GM12873 (cell line): ENCODE measurements at regions not wholly inside any gene's neighbourhood (a gene's known extent, or its start where the extent isn't known, plus 50 kb on each side); places are given as distances from the start of the nearest gene placed in this dataset.

ENCODE experiments used
- TF ChIP-seq, protein P1 (sequence below): IDR thresholded peaks from 2 replicates; pipeline ENCODE4 v1.5.1; 2012; ENCODE audit warnings: low read depth, mild to moderate bottlenecking, moderate library complexity, low read length, control low read depth; ENCODE audit not compliant: insufficient read depth; ENCODE audit errors: missing control alignments

GRCh38 chr18:56289381-56289780, 349.0 kb downstream of the TXNL1 start:
- TF ChIP-seq, protein P1, sequence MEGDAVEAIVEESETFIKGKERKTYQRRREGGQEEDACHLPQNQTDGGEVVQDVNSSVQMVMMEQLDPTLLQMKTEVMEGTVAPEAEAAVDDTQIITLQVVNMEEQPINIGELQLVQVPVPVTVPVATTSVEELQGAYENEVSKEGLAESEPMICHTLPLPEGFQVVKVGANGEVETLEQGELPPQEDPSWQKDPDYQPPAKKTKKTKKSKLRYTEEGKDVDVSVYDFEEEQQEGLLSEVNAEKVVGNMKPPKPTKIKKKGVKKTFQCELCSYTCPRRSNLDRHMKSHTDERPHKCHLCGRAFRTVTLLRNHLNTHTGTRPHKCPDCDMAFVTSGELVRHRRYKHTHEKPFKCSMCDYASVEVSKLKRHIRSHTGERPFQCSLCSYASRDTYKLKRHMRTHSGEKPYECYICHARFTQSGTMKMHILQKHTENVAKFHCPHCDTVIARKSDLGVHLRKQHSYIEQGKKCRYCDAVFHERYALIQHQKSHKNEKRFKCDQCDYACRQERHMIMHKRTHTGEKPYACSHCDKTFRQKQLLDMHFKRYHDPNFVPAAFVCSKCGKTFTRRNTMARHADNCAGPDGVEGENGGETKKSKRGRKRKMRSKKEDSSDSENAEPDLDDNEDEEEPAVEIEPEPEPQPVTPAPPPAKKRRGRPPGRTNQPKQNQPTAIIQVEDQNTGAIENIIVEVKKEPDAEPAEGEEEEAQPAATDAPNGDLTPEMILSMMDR = no peak

- TF ChIP-seq, protein P1 = no peak
Measured at GRCh38 chr18:56286775-56287325, 351.5 kb downstream of the TXNL1 start.

- TF ChIP-seq, protein P1 = no peak
Measured at GRCh38 chr18:56285387-56286065, 352.9 kb downstream of the TXNL1 start.

- TF ChIP-seq, protein P1 = no peak
Measured at GRCh38 chr18:56284319-56284718, 354.1 kb downstream of the TXNL1 start.

- TF ChIP-seq, protein P1 = no peak
Measured at GRCh38 chr18:56283316-56283715, 355.1 kb downstream of the TXNL1 start.

- TF ChIP-seq, protein P1 = no peak
Measured at GRCh38 chr18:56282234-56283104, 355.9 kb downstream of the TXNL1 start.

DNA sequence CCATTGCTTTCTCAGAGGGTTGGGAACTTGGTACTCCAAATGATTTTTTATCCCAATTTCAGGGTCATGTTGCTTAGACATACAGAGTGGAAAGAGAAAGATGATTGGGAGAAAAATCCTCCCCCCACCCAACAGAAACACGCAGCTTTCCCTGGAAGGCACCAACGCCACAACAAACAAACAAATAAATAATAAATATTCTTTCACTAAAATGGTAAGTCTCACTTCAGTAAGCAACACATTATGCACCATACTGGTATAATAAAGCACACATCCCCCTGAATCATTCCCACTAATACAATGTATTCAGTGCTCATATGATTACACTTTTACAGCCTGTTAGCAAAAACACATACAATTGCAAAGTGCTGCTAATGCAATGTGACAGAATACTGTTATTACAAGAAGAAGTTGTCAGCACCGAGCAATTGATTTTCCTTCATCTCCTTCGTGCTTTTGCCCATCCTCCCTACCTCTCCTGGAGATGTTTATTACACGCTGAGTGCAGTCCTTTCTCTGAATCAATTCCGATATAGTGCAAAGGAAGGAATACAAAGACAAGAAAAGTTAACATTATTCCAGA, 359.9 kb downstream of the TXNL1 start:
- TF ChIP-seq, protein P1 = no peak
